HG02623 (cell line): ENCODE measurements at regions not wholly inside any gene's neighbourhood (a gene's known extent, or its start where the extent isn't known, plus 50 kb on each side); places are given as distances from the start of the nearest gene placed in this dataset.

Source experiments
- ATAC-seq: cut with Tn5 transposase; IDR thresholded peaks from one replicate; pipeline ENCODE4 v1.9.1; 2021; ENCODE audit warnings: moderate library complexity; ENCODE audit not compliant: unreplicated experiment

- no peak for ATAC-seq
Observed at GRCh38 chr7:16235147-16236114, 185.9 kb downstream of the CRPPA start.

GRCh38 chr7:16234493-16235146, 186.7 kb downstream of the CRPPA start:
- no peak for ATAC-seq

DNA sequence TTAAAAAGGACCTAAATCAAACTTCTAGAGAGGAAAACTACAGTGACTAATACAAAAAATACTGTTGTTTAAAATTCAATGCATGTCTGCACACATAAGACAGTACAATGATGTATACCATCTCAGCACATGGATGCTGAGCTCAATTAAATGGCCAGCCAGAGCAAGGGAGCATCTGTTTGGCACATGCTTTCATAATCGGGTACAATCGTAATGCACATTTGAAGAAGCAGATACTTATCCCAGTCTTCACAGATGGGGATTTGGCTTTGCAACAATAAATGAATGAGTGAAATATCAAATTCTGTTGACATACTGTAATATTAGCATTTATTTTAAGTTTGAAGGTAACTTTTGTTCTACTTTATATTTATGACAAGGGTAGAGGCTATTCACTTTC, 187.8 kb downstream of the CRPPA start:
- ATAC-seq: no peak

DNA sequence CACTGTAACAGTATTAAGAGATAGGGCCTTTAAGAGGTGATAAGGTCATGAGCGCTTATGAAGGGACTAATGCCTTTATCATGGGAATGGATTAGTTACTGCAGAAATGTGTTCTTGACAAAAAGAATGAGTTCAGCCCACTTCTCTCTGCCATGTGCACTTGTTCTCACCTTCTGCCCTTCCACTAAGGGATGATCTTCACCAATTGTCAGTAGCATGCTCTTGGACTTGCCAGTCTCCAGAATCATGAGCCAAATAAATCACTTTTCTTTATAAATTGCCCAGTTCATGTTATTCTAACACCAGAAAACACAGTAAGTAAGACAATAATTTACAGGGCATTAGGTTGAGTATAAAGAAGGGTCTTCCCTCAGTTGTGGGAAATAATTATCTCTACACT, 189.1 kb downstream of the CRPPA start:
- no peak for ATAC-seq

DNA sequence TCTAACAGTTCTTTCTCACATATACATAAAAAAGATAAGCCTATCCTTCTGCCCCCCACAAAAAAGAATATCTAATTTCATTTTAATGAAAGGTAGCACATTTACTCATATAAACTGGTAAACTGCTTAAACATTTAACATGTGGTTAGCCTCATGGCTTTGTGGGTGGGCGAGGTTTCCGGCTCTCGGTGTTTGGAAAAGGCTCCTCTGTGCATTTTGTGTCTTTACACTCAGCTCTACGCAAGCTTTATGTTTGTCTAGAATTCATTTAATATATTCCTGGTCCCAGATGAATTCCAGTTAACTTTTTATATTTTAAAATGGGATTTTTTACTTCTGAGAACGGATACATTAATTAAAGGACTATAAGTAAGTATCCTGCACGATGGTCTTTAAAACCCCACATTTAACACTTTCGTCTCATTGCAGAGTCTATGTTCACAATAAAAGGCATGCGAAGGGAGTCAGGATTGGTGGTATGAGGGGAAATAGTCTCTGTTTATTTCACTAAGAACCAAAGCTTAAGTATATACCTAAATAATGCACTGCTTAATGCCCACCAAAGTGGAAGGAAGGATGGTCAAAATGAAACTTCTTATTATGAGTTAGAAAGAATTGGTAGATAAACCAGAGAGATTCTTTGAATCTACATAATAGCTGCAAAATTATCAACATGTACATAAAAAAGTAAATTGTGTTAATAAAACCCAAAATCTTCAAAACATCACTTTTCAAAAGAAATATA, 197.2 kb downstream of the CRPPA start:
- no peak for ATAC-seq

DNA sequence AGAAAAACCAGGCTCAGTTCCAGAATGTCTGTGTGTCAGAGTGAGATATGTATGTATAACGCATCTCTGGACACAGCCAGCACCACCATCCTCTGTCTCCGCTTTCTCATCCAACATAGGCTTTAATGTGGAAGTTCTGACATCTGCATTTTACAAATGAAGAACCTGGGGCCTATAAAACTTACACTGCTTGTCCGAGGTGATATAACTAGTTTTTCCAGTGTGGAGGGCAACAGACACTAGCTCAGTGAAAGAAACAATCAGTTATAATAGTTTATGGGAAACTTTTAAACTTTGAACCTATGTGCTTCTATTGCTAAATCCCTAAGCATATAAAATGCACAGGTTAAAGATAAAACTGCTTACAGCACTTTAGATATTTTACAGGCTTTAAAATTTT, 208.7 kb downstream of the CRPPA start:
- ATAC-seq: no peak

DNA sequence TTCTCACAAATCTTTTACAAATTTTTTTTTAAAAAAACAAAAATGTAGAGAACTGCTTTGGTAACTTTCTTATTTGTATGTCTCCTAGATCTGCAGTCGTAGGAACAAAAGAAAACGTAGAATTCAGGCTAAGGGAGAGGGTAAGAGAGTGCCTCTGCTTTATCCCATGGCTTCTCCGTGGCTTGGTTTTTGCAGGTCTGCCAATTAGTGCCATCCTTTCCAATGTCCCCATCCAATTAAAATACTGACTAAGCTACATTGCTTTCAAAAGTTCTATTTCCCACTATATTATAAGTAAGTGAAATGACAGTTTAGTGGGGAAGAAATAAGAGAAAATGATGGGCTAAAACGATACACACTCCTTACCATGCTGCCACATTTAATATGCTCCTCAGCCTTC, 209.3 kb downstream of the CRPPA start:
- no peak for ATAC-seq

DNA sequence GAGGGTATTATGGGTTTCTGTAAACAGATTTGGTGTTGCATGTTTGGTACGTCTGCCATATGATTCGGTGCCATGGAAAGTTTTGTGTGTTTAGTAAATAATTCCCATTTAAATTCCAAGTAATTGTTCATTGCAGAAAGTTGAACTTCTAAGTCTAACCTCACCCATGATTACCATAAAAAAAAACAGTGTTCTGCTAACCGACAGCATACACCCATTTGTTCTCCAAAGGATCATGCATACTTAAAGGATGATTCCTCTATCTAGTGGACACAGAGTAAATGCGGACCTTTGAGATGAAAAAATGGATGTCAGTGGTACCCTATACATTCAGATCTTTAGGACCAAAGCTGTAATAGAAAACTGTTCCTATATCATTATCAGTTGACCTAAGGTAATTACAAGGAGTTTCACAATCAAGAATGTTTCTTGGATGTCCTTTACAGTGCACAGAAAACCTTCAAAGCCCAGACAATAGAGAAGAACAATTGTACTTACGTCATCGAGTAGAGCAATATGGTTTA, 209.9 kb downstream of the CRPPA start:
- ATAC-seq: no peak

DNA sequence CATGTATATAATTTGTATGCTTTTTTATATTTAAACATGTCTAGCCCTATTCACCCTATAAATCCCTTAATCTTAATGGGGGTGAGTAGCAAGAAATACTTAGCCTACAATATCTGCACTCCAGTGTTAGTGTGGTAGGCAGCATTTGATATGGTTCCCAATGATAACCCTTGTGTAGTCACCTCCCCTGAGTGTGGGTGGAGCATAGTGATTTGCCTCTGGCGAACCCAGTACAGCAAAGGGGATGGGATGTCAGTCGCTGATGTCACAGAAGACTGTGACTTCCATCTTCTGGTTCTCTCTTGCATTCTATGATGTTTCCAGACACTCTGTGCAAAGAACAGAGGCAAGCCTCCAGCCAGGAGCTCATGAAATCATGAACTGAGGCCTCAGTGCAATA, 211.2 kb downstream of the CRPPA start:
- no peak for ATAC-seq

DNA sequence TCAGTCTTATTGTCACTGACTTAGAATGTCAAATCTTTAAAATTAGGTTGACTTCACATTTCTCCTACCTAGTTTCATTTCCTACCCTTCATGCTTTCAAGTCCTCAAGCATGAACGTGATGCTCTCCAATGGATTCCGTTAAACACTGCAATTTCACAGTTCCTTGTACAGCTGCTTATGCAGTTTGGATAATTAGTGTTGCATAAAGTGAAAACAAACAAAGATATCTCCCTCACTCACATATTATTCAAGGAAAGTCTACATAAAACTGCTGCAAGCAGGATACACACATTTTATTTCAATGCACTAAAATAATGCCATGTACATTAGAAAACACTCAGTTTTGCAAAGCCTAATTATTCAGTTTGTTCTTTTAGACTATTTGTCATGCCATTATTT, 214.0 kb downstream of the CRPPA start:
- no peak for ATAC-seq

DNA sequence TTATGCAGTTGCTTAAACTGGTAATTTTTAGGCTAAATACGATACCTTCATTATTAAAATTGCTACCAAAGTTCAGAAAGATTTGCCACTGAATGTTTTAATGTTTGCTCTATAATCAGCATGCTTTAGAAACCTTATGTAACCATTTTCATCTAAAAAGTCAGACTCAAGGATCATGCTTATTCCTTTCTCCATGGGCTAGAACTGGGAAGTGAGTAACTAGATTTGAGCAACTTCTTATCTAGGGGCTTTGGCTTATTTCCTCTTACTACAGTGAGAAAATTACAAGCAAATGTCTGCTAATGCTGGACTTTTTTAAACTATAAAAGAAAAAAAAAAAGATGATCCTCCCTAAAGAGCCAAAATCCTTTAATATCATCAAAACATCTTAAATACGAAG, 215.9 kb downstream of the CRPPA start:
- no peak for ATAC-seq

GRCh38 chr7:16204953-16205352, 216.4 kb downstream of the CRPPA start:
- ATAC-seq: no peak

DNA sequence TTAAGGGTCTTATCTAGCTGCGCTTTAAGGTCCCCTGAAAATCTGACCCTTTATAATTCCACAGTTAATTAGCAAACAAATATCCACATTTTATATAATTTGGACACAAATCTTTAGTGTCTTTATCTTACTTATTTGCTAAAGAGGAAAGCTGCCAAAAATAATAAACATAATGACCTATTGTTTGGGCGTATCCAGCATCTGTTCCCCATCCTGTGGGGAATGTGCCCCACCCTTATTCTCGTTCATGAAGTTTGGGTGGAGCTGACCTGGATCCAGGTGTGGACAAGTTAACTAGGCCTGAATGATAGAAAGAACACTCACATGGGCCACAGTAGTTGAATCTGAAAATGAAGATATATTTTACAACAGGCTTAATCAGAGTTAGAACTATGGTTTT, 218.3 kb downstream of the CRPPA start:
- no peak for ATAC-seq

DNA sequence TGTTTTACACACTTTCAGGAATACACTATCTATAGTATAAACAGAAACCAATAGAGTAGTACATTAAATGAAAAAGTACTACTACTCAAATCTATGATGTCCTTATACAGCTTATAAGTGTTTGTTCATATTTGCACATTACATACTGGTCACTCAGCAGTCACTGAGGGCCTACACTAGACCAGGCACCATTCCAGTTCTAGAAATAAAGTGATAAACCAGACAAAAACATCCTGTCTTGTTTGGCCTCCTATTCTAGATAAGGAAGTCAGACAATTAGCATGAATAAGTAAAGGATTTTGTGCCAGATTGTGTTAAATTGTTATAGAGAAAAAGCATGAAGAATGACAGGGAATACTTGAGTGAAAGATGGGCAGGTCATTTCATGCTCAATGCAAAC, 219.0 kb downstream of the CRPPA start:
- no peak for ATAC-seq

DNA sequence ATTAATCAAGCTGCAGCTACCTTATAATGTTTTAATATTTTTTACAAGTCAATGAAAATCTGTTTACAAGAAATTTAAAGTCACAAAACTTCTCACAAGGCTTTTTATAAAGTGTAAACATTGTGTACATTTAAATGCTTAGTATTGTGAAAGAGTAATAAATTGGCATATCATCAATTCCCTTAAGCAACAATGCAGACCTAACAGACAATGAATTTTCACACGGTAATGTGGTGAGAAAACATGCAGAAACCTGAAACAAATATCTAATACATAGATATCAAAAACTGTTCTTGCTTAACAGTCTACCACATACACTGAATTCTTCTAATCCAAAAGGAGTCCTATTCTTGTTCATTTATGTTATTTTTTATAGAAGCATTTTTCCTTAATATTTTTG, 220.7 kb downstream of the CRPPA start:
- no peak for ATAC-seq

DNA sequence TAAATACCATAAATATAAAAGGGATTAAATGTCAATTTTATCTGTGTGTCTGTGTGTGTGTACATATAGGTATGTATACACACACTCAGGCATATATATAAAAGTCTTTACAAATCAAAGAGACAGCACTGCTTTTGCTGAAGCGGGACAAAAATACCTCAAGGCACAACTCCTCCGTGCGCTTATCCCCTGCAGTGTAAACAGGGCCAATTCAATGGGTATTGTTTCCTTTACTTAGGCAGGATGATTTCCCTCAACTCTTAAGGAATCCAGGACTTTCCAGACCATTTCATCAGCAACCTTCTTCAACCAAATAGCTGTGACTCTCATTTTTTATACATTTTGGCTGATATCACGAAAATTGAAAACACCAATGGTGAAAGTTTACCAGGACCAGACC, 227.7 kb downstream of the CRPPA start:
- ATAC-seq: no peak

GRCh38 chr7:16189026-16189715, 232.2 kb downstream of the CRPPA start:
- ATAC-seq: no peak

GRCh38 chr7:16187131-16187530, 234.2 kb downstream of the CRPPA start:
- ATAC-seq: no peak

- no peak for ATAC-seq
Observed at GRCh38 chr7:16178585-16178984, 242.8 kb downstream of the CRPPA start.

- ATAC-seq: no peak
Observed at GRCh38 chr7:16178092-16178491, 243.2 kb downstream of the CRPPA start.

GRCh38 chr7:16174253-16174652, 247.1 kb downstream of the CRPPA start:
- ATAC-seq: no peak
